Fibroblast of lung (primary cell): ENCODE measurements at regions not wholly inside any gene's neighbourhood (a gene's known extent, or its start where the extent isn't known, plus 50 kb on each side); places are given as distances from the start of the nearest gene placed in this dataset.

ENCODE experiments used
- CTCF ChIP-seq, 2 donors: IDR thresholded peaks in 1 of 2; conservative IDR thresholded peaks in 1 of 2; 1 replicate in 1 of 2; 2 replicates in 1 of 2; pipeline ENCODE4 v1.5.1; 2011 to 2012; ENCODE audit warnings: low read length in 2 of 2, control low read depth in 1 of 2, inconsistent platforms in 1 of 2, low read depth in 1 of 2, mild to moderate bottlenecking in 1 of 2
- EZH2 ChIP-seq: IDR thresholded peaks from 2 replicates; pipeline ENCODE4 v1.5.1; 2012; ENCODE audit warnings: low read length, control low read depth, mild to moderate bottlenecking; ENCODE audit errors: missing control alignments

GRCh38 chr21:22044431-22044830, 1046.2 kb downstream of the NCAM2 start:
- TF ChIP-seq CTCF (conservative IDR thresholded peaks at IDR 0.05 in 1 of 2, IDR thresholded peaks at IDR 0.05 in 1 of 2; ENCODE audit: low read depth in 1 of 2, low read length in 2 of 2) (no peak), EZH2 (no peak)
